ENCODE measurements at regions not wholly inside any gene's neighbourhood (a gene's known extent, or its start where the extent isn't known, plus 50 kb on each side); places are given as distances from the start of the nearest gene placed in this dataset.

- Histone ChIP-seq H2AK5ac (ENCODE audit: low read depth, low read length) (no peak overlapping the region), H2BK12ac (ENCODE audit: low read depth, low read length) (no peak overlapping the region), H4K91ac (replicated peaks; ENCODE audit: insufficient read length, low read length) (no peak overlapping the region), H2BK120ac (replicated peaks; ENCODE audit: low read depth, low read length) (no peak overlapping the region), H3K79me2 (ENCODE audit: control insufficient read depth in 1 of 2, insufficient read depth in 2 of 2, low read length in 2 of 2) (no peaks in the 10 kb centered on the region), H4K20me1 (replicated peaks in 1 of 2; ENCODE audit: control insufficient read depth in 1 of 2, insufficient read depth in 2 of 2, low read length in 2 of 2) (no peaks in the 10 kb centered on the region), H3K4ac (replicated peaks; ENCODE audit: insufficient read length, low read depth, low read length) (no peak overlapping the region), H3K4me2 (ENCODE audit: insufficient read depth in 1 of 2, low read depth in 2 of 2, low read length in 2 of 2) (no peak overlapping the region), H3K27me3 (replicated peaks in 1 of 4; ENCODE audit: control insufficient read depth in 3 of 4, extremely low read depth in 1 of 4, insufficient read depth in 3 of 4, low read length in 3 of 4) (no peaks in the 10 kb centered on the region), H3K27ac (ENCODE audit: low read depth, low read length) (no peak overlapping the region), H2BK15ac (ENCODE audit: low read length) (no peak overlapping the region), H3K9ac (replicated peaks in 1 of 4; ENCODE audit: extremely low read depth in 1 of 4, low read depth in 3 of 4, low read length in 3 of 4) (no peak overlapping the region), H3K9me3 (ENCODE audit: insufficient read depth in 2 of 2, low read depth in 1 of 2, low read length in 1 of 2) (0 out of 4 replicates have a peak, but pooled peaks cover 2 to 3% of the 10 kb centered on the region in 2 experiments), H3K23ac (ENCODE audit: insufficient read length) (no peak overlapping the region), H3K18ac (ENCODE audit: extremely low read depth, low read length) (no peak overlapping the region), H3K79me1 (ENCODE audit: low read depth, low read length) (no peaks in the 10 kb centered on the region), H3K4me1 (replicated peaks in 1 of 4; ENCODE audit: control insufficient read depth in 3 of 4, insufficient read depth in 4 of 4, low read length in 3 of 4) (peaks cover 0 to 3% (median 1%) of the 10 kb centered on the region in 4 experiments; a peak in 1 of 7 replicates), H2BK20ac (ENCODE audit: low read length) (no peak overlapping the region), H2AFZ (ENCODE audit: low read length) (no peak overlapping the region), H4K5ac (ENCODE audit: insufficient read length, low read depth, low read length) (no peak overlapping the region), H3K4me3 (ENCODE audit: extremely low read depth in 1 of 4, insufficient read depth in 2 of 4, low read depth in 3 of 4, low read length in 4 of 4) (no peak overlapping the region), H2BK5ac (ENCODE audit: low read depth, low read length) (no peak overlapping the region), H3K14ac (ENCODE audit: insufficient read length) (no peak overlapping the region), H3K56ac (replicated peaks; ENCODE audit: insufficient read length, low read depth, low read length) (no peak overlapping the region), H3K23me2 (ENCODE audit: low read depth, low read length) (no peaks in the 10 kb centered on the region), H3K36me3 (ENCODE audit: control insufficient read depth in 2 of 4, insufficient read depth in 4 of 4, low read length in 3 of 4) (no peaks in the 10 kb centered on the region), H4K8ac (ENCODE audit: extremely low read depth, insufficient read depth, low read length) (no peak overlapping the region)
- WGBS, 2 experiments (ENCODE audit: extremely low coverage in 1 of 2, insufficient coverage in 1 of 2, insufficient read length in 1 of 2, insufficient replicate concordance in 2 of 2, low coverage in 1 of 2, low lambda C conversion rate in 2 of 2, missing lambda C conversion rate in 1 of 2): 89% methylated on average over 5 of the region's 5 CpGs; no CpG with 5 or more reads in 1 of the 2 experiments
- ChIA-PET CTCF (ENCODE audit: partially characterized antibody) (interaction anchor here (0.6 kb wide), 1 partner anchor 809 kb away, joined by 3 read pairs; no protein-coding TSS in a partner anchor), POLR2A (ENCODE audit: partially characterized antibody) (no interaction called here)
- DNase-seq (ENCODE audit: low read depth in 1 of 2, low spot score in 2 of 2) (no peak), FAIRE-seq (no peak)
- no peak for TF ChIP-seq RXRA (IDR thresholded peaks at IDR 0.05; ENCODE audit: insufficient read depth, low read depth, low read length)
- no peak for TF ChIP-seq CTCF (IDR thresholded peaks at IDR 0.05; ENCODE audit: control extremely low read depth in 1 of 3, insufficient read depth in 1 of 3, low read depth in 1 of 3, low read length in 3 of 3)
- TF ChIP-seq RAD21 (IDR thresholded peaks at IDR 0.05 in 1 of 2, conservative IDR thresholded peaks at IDR 0.05 in 1 of 2; ENCODE audit: low read depth in 2 of 2, low read length in 2 of 2): no peak
- TF ChIP-seq, protein P1, sequence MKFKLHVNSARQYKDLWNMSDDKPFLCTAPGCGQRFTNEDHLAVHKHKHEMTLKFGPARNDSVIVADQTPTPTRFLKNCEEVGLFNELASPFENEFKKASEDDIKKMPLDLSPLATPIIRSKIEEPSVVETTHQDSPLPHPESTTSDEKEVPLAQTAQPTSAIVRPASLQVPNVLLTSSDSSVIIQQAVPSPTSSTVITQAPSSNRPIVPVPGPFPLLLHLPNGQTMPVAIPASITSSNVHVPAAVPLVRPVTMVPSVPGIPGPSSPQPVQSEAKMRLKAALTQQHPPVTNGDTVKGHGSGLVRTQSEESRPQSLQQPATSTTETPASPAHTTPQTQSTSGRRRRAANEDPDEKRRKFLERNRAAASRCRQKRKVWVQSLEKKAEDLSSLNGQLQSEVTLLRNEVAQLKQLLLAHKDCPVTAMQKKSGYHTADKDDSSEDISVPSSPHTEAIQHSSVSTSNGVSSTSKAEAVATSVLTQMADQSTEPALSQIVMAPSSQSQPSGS (IDR thresholded peaks at IDR 0.05; ENCODE audit: low read length): no peak
- TF ChIP-seq POU5F1 (IDR thresholded peaks at IDR 0.05; ENCODE audit: low read depth, low read length): no peak
- TF ChIP-seq KDM4A (IDR thresholded peaks at IDR 0.05; ENCODE audit: low read depth, low read length, severe bottlenecking): no peak
- TF ChIP-seq BACH1 (IDR thresholded peaks at IDR 0.05; ENCODE audit: low read length): no peak
- TF ChIP-seq BRCA1 (IDR thresholded peaks at IDR 0.05; ENCODE audit: low read depth, low read length): no peak
- no peak for TF ChIP-seq SIN3A (conservative IDR thresholded peaks at IDR 0.05 in 1 of 2, IDR thresholded peaks at IDR 0.05 in 1 of 2; ENCODE audit: low read depth in 1 of 2, low read length in 2 of 2)
- no peak for TF ChIP-seq SRF (IDR thresholded peaks at IDR 0.05; ENCODE audit: low read depth, low read length)
Observed at GRCh38 chr11:80412604-80413003, 971.8 kb upstream of the TENM4 start.

All from H1 (cell line).